Astrocyte of the cerebellum (primary cell): ENCODE measurements at regions not wholly inside any gene's neighbourhood (a gene's known extent, or its start where the extent isn't known, plus 50 kb on each side); places are given as distances from the start of the nearest gene placed in this dataset.

ENCODE experiments used
- DNase-seq: peaks from one replicate; pipeline ENCODE4 v3.0.0-alpha.2; 2011; ENCODE audit warnings: low read depth
- H3K4me3 ChIP-seq: 2 replicates; pipeline ENCODE4 v1.5.1; 2011; ENCODE audit warnings: mild to moderate bottlenecking, low read depth, low read length, moderate library complexity
- in situ Hi-C: cut with HindIII; loops from 2 replicates; pipeline ENCODE4 v1.10.0; 2017; ENCODE audit warnings: low sequenced_read_pairs
- TF ChIP-seq, protein P1 (sequence below): IDR thresholded peaks from 2 replicates; pipeline ENCODE4 v1.5.1; 2012; ENCODE audit warnings: low read length, low read depth, moderate library complexity, mild to moderate bottlenecking; ENCODE audit errors: missing control alignments

DNA sequence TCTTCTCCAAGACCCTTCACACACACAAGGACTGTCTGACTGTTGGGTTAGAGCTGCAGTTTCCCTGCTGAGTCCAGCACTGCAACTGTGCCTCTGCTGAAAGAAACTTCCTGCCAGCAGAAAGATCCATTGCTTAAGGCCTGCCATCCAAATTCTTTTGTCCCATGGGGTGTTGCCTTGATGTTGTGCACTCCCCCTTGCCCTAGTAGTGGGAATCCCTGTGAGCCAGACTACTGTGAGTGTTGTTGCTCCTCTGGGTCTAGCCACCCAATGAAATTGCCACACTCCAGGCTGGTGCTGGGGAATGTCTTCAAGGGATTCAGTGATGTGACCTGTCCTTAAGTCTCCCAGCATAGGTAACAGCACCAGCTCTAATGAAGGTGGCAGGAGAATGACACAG is 166.6 kb upstream of the PDE3A start:
- no peak for DNase-seq
- TF ChIP-seq, protein P1, sequence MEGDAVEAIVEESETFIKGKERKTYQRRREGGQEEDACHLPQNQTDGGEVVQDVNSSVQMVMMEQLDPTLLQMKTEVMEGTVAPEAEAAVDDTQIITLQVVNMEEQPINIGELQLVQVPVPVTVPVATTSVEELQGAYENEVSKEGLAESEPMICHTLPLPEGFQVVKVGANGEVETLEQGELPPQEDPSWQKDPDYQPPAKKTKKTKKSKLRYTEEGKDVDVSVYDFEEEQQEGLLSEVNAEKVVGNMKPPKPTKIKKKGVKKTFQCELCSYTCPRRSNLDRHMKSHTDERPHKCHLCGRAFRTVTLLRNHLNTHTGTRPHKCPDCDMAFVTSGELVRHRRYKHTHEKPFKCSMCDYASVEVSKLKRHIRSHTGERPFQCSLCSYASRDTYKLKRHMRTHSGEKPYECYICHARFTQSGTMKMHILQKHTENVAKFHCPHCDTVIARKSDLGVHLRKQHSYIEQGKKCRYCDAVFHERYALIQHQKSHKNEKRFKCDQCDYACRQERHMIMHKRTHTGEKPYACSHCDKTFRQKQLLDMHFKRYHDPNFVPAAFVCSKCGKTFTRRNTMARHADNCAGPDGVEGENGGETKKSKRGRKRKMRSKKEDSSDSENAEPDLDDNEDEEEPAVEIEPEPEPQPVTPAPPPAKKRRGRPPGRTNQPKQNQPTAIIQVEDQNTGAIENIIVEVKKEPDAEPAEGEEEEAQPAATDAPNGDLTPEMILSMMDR = no peak
- H3K4me3 ChIP-seq = no peak overlapping the region
- in situ Hi-C loops = loop anchor here (25.0 kb wide), 1 partner anchor 464 kb away; no protein-coding TSS in a partner anchor

DNA sequence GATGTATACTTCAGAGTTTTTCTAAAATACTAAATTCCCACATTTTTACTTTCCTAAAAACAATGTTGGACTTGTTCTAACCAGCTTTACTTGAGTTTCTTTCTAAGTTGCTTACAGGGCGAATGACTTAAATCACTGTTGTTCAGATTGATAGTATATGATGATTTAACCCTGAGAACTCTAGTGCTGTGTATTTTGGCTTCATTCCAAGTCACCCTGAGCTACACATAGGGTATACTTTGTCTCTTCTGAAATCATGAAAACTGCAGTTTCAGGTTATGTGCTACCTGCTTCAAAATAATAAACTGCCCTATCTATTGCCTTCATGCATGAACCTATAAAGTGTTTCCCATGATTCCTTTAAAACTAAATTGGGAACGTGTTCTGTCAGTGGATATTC is 162.5 kb upstream of the PDE3A start:
- no peak for DNase-seq
- no peak overlapping the region for H3K4me3 ChIP-seq
- in situ Hi-C loops = loop anchor here (25.0 kb wide), 1 partner anchor 469 kb away; no protein-coding TSS in a partner anchor
- TF ChIP-seq, protein P1 = no peak

DNA sequence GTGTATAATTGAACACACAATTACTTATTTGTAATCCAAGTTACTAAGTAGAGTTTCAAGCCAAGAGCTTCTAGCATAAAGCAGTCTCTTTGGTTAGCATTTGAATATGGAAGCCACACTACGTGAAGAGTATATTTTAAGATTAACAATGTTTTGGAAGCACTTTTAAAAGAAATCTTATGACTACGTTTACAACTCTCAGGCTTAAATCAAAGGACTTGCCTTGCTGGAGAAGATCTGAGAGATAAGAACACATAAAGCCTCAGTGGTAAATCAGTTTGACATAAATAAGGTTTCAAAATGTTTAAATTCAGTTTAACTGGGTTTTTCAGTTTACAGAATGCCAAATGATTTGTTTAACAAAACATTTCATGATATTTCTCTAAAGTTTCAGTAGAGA is 161.9 kb upstream of the PDE3A start:
- DNase-seq = no peak
- H3K4me3 ChIP-seq = no peak overlapping the region
- in situ Hi-C loops = loop anchor here (25.0 kb wide), 1 partner anchor 469 kb away; no protein-coding TSS in a partner anchor
- TF ChIP-seq, protein P1 = no peak

DNA sequence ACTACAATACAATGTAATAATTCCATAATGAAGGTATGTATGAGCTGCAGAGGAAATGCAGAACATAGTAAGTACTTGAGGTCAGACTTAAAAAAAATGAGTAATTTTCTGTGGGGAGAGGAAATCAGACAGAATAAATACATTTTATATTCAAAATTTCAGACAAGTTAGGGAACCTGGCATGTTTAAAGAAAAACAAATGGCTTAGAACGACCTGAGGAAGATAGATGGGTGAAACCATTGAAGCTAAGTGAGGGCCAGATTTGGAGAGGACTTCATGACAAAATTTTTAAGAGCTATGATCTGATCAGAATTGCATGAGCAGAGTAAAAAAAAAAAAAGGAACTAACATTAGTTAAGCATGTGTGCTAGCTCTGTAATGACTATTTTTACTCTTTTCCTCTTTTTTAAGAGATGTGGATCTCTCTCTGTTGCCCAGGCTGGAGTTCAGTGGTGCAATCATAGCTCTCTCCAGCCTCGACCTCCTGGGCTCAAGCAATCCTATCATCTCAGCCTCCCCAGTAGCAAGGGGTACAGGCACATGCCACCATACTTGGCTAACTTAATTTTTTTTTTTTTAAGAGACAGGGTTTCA is 157.6 kb upstream of the PDE3A start:
- in situ Hi-C loops = loop anchor here (10.0 to 25.0 kb wide), 2 partner anchors 296 to 473 kb away; no protein-coding TSS in a partner anchor
- H3K4me3 ChIP-seq = no peak overlapping the region
- TF ChIP-seq, protein P1 = no peak
- no peak for DNase-seq

DNA sequence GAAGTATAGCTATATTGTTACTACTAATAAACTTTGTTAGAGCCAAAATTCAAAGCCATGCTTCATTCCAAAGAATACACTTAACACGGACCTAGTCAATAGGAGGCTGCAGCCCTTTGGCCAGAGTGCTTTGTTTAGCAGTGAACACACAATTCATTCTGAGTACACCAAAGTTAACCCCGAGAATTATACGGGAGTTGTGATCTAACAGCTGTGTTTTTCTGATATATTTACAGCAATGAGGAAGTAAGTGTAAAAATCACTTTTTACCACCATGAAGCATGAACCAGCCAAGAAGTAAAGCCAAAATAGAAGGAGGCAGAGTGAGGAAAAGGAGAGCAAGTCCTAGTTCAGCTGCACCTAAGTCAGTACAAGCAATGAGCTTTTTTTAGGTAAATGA is 156.8 kb upstream of the PDE3A start:
- no peak overlapping the region for H3K4me3 ChIP-seq
- TF ChIP-seq, protein P1 = no peak
- no peak for DNase-seq
- in situ Hi-C loops = loop anchor here (10.0 to 25.0 kb wide), 2 partner anchors 297 to 474 kb away; no protein-coding TSS in a partner anchor

DNA sequence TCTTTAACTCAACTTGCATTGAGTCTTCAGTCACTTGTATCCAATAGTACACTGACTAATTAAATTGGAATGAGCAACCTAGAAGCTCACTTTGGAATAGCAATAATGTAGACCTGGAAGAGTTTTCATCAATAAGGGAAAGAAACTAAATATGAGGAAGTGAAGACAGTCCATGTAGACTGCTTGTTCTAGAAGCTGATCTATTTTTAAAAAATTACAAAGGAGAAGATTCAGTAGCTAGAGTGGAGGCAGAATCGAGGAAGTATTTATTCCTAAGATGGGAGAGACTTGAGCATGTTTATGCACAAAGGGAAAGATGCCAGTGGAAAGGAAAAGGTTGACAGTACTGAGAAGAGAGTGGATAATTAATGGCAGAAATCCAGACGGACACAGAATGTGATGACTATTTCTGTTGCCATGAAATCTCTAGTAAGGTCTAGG is 156.3 kb upstream of the PDE3A start:
- DNase-seq = peak; percentile 74

More for the DNA sequence above, 156.3 kb upstream of the PDE3A start:
- no peak overlapping the region for H3K4me3 ChIP-seq
- TF ChIP-seq, protein P1 = no peak
- in situ Hi-C loops = loop anchor here (10.0 to 25.0 kb wide), 2 partner anchors 297 to 475 kb away; no protein-coding TSS in a partner anchor
